Smooth muscle cell (in vitro differentiated cells): ENCODE measurements at regions not wholly inside any gene's neighbourhood (a gene's known extent, or its start where the extent isn't known, plus 50 kb on each side); places are given as distances from the start of the nearest gene placed in this dataset.

Source experiments
- DNase-seq: peaks from one replicate; lab custom pipeline; 2025; ENCODE audit not compliant: unreplicated experiment; lab: John Stamatoyannopoulos, UW
- H2AFZ ChIP-seq: fragments of 200-600 bp; sonication (generic); 2 replicates; pipeline ENCODE4 v1.6.0; 2016; ENCODE audit warnings: antibody characterized with exemption, low read depth, mild to moderate bottlenecking
- H3F3A ChIP-seq: fragments of 200-600 bp; sonication (generic); 2 replicates; pipeline ENCODE4 v1.6.0; 2017; ENCODE audit warnings: antibody characterized with exemption, low read depth
- H3K27ac ChIP-seq: fragments of 200-600 bp; sonication (generic); 2 replicates; pipeline ENCODE4 v1.5.1; 2016; ENCODE audit warnings: low read depth, mild to moderate bottlenecking
- H3K27me3 ChIP-seq: fragments of 200-600 bp; sonication (generic); 2 replicates; pipeline ENCODE4 v1.6.1; 2016; ENCODE audit warnings: low read depth, mild to moderate bottlenecking
- H3K36me3 ChIP-seq: fragments of 200-600 bp; sonication (generic); 2 replicates; pipeline ENCODE4 v1.5.1; 2016; ENCODE audit warnings: low read depth
- H3K4me1 ChIP-seq: fragments of 200-600 bp; sonication (generic); 2 replicates; pipeline ENCODE4 v1.5.1; 2016; ENCODE audit warnings: low read depth
- H3K4me2 ChIP-seq: fragments of 200-600 bp; sonication (generic); 2 replicates; pipeline ENCODE4 v1.6.0; 2016; ENCODE audit warnings: mild to moderate bottlenecking
- H3K4me3 ChIP-seq: fragments of 200-600 bp; sonication (generic); 2 replicates; pipeline ENCODE4 v1.5.1; 2016; ENCODE audit warnings: mild to moderate bottlenecking
- H3K79me2 ChIP-seq: fragments of 200-600 bp; sonication (generic); 2 replicates; pipeline ENCODE4 v1.6.0; 2016; ENCODE audit warnings: low read depth, mild to moderate bottlenecking
- H3K9ac ChIP-seq: fragments of 200-600 bp; sonication (generic); 2 replicates; pipeline ENCODE4 v1.6.0; 2016; ENCODE audit warnings: low read depth
- H3K9me3 ChIP-seq: fragments of 200-600 bp; sonication (generic); replicated peaks from 2 replicates; pipeline ENCODE4 v1.5.1; 2016; ENCODE audit warnings: low read depth
- H4K20me1 ChIP-seq: fragments of 200-600 bp; sonication (generic); 2 replicates; pipeline ENCODE4 v1.6.0; 2016; ENCODE audit warnings: low read depth
- CTCF ChIP-seq: fragments of 200-600 bp; sonication (generic); IDR thresholded peaks from 2 replicates; pipeline ENCODE4 v1.5.1; 2017; ENCODE audit warnings: borderline replicate concordance, mild to moderate bottlenecking, antibody characterized with exemption; ENCODE audit not compliant: insufficient read depth, poor library complexity, severe bottlenecking
- WGBS: methylation state at CpG from one replicate; pipeline ENCODE4 v1.1.7; 2016; ENCODE audit warnings: low lambda C conversion rate; 5-methylcytosine and 5-hydroxymethylcytosine counted together

- no peaks in the 10 kb centered on the region for H3K9me3 ChIP-seq
- no peak overlapping the region for H3K4me3 ChIP-seq
- no peak overlapping the region for H2AFZ ChIP-seq
- H3K27ac ChIP-seq = no peak overlapping the region
- no peaks in the 10 kb centered on the region for H4K20me1 ChIP-seq
- H3K36me3 ChIP-seq = no peaks in the 10 kb centered on the region
- 74% methylated on average over 2 of the region's 2 CpGs for WGBS
- TF ChIP-seq CTCF = no peak
- no peak for DNase-seq
- H3K4me1 ChIP-seq = no peaks in the 10 kb centered on the region
- H3F3A ChIP-seq = no peaks in the 10 kb centered on the region
- no peak overlapping the region for H3K4me2 ChIP-seq
- no peaks in the 10 kb centered on the region for H3K27me3 ChIP-seq
- no peaks in the 10 kb centered on the region for H3K79me2 ChIP-seq
- H3K9ac ChIP-seq = no peak overlapping the region
Observed at GRCh38 chr5:60503771-60504170, 196.2 kb downstream of the DEPDC1B start.

GRCh38 chr5:60497706-60498500 lies 202.1 kb downstream of the DEPDC1B start:
- DNase-seq = no peak
- H3K27ac ChIP-seq = peak overlapping the region; percentile 53

GRCh38 chr5:60495644-60496520 lies 204.1 kb downstream of the DEPDC1B start:
- Histone ChIP-seq H3K36me3 (no peaks in the 10 kb centered on the region), H3K79me2 (no peaks in the 10 kb centered on the region), H3K27ac (no peak overlapping the region), H4K20me1 (no peaks in the 10 kb centered on the region), H3F3A (no peaks in the 10 kb centered on the region), H3K27me3 (no peaks in the 10 kb centered on the region), H3K9me3 (no peaks in the 10 kb centered on the region), H3K4me2 (no peak overlapping the region), H3K4me1 (no peaks in the 10 kb centered on the region), H3K4me3 (no peak overlapping the region), H3K9ac (no peak overlapping the region), H2AFZ (no peak overlapping the region)
- no peak for TF ChIP-seq CTCF
- 90% methylated on average over 7 of the region's 7 CpGs for WGBS
- no peak for DNase-seq

More at GRCh38 chr5:60497706-60498500, 202.1 kb downstream of the DEPDC1B start:
- H2AFZ ChIP-seq = no peak overlapping the region
- WGBS = 74% methylated on average over 4 of the region's 4 CpGs
- H3F3A ChIP-seq = no peaks in the 10 kb centered on the region
- no peaks in the 10 kb centered on the region for H3K79me2 ChIP-seq
- H3K27me3 ChIP-seq = no peaks in the 10 kb centered on the region
- no peaks in the 10 kb centered on the region for H3K4me1 ChIP-seq
- no peak overlapping the region for H3K9ac ChIP-seq
- no peaks in the 10 kb centered on the region for H3K36me3 ChIP-seq
- no peaks in the 10 kb centered on the region for H3K9me3 ChIP-seq
- no peaks in the 10 kb centered on the region for H4K20me1 ChIP-seq
- peak overlapping the region; percentile 7 for H3K4me2 ChIP-seq
- no peak for TF ChIP-seq CTCF
- no peak overlapping the region for H3K4me3 ChIP-seq
